CD14-positive monocyte (primary cell): ENCODE measurements at regions not wholly inside any gene's neighbourhood (a gene's known extent, or its start where the extent isn't known, plus 50 kb on each side); places are given as distances from the start of the nearest gene placed in this dataset.

Source experiments
- DNase-seq, 3 donors: peaks; one replicate each; pipeline ENCODE4 v3.0.0-alpha.2; 2011 to 2022
- H2AFZ ChIP-seq: 2 replicates; pipeline ENCODE4 v1.6.0; 2012; ENCODE audit warnings: mild to moderate bottlenecking, low read depth, low read length, inconsistent platforms; ENCODE audit not compliant: insufficient read depth, poor library complexity, severe bottlenecking
- H3K27ac ChIP-seq, 2 donors: 1 replicate in 1 of 2; 2 replicates in 1 of 2; pipeline ENCODE4 v1.5.1; 2012 to 2013; ENCODE audit warnings: low read length in 2 of 2, control low read depth in 1 of 2, inconsistent platforms in 1 of 2, low read depth in 1 of 2, mild to moderate bottlenecking in 1 of 2
- H3K27me3 ChIP-seq, 2 donors: one replicate each; pipeline versions ENCODE4 v1.6.0 to v1.6.1; 2011 to 2013; ENCODE audit warnings: low read length in 2 of 2; ENCODE audit not compliant: control insufficient read depth in 2 of 2, insufficient read depth in 2 of 2
- H3K36me3 ChIP-seq, 2 donors: replicated peaks in 1 of 2; 1 replicate in 1 of 2; 2 replicates in 1 of 2; pipeline versions ENCODE4 v1.5.1 to v1.6.1; 2012 to 2013; ENCODE audit warnings: low read length in 2 of 2, control low read depth in 1 of 2, inconsistent platforms in 1 of 2, mild to moderate bottlenecking in 1 of 2; ENCODE audit not compliant: insufficient read depth in 2 of 2, control insufficient read depth in 1 of 2
- H3K4me1 ChIP-seq, 2 donors: 1 replicate in 1 of 2; 2 replicates in 1 of 2; pipeline versions ENCODE4 v1.5.1 to v1.6.1; 2012 to 2013; ENCODE audit warnings: low read length in 2 of 2, control low read depth in 1 of 2, inconsistent platforms in 1 of 2, mild to moderate bottlenecking in 1 of 2, moderate library complexity in 1 of 2; ENCODE audit not compliant: insufficient read depth in 2 of 2, control insufficient read depth in 1 of 2
- H3K4me2 ChIP-seq: replicated peaks from 2 replicates; pipeline ENCODE3; 2012; ENCODE audit warnings: low read length, moderate library complexity, mild to moderate bottlenecking; ENCODE audit not compliant: poor library complexity, severe bottlenecking; ENCODE audit errors: extremely low read depth
- H3K4me3 ChIP-seq, 3 experiments: fragments of 200-600 bp in 1 of 3; sonication (generic) in 1 of 3; replicated peaks in 1 of 3; 1 replicate in 2 of 3; 2 replicates in 1 of 3; pipeline ENCODE4 v1.5.1; 2011 to 2013; ENCODE audit warnings: low read length in 3 of 3, mild to moderate bottlenecking in 3 of 3, control low read depth in 2 of 3, low read depth in 2 of 3, inconsistent platforms in 1 of 3, moderate library complexity in 1 of 3
- H3K79me2 ChIP-seq: 2 replicates; pipeline ENCODE4 v1.6.0; 2012; ENCODE audit warnings: mild to moderate bottlenecking, control low read depth, inconsistent platforms, low read length, moderate library complexity; ENCODE audit not compliant: insufficient read depth
- H3K9ac ChIP-seq: 2 replicates; pipeline ENCODE4 v1.6.0; 2017; ENCODE audit warnings: low read length, mild to moderate bottlenecking; ENCODE audit not compliant: insufficient read depth, poor library complexity, severe bottlenecking
- H3K9me3 ChIP-seq, 2 donors: replicated peaks in 1 of 2; 1 replicate in 1 of 2; 2 replicates in 1 of 2; pipeline versions ENCODE4 v1.5.1 to v1.6.1; 2012 to 2013; ENCODE audit warnings: low read length in 2 of 2, control low read depth in 1 of 2; ENCODE audit not compliant: control insufficient read depth in 1 of 2, insufficient read depth in 1 of 2
- H4K20me1 ChIP-seq: 2 replicates; pipeline ENCODE4 v1.6.0; 2012; ENCODE audit warnings: mild to moderate bottlenecking, low read length, control low read depth, moderate library complexity; ENCODE audit not compliant: insufficient read depth
- H3K27ac Mint-ChIP-seq, 7 donors: one replicate each; pipeline ENCODE4 v1.8.0; 2020; ENCODE audit warnings: mild to moderate bottlenecking in 7 of 7, mixed read lengths in 7 of 7, moderate library complexity in 6 of 7, inconsistent platforms in 2 of 7
- H3K27me3 Mint-ChIP-seq, 3 donors: one replicate each; pipeline ENCODE4 v1.8.0; 2021 to 2022; ENCODE audit warnings: low read depth in 3 of 3, mild to moderate bottlenecking in 3 of 3, mixed read lengths in 3 of 3, moderate library complexity in 3 of 3, inconsistent platforms in 1 of 3
- H3K36me3 Mint-ChIP-seq, 2 donors: one replicate each; pipeline ENCODE4 v1.8.0; 2020; ENCODE audit warnings: mixed read lengths in 2 of 2, inconsistent platforms in 1 of 2, mild to moderate bottlenecking in 1 of 2
- H3K4me1 Mint-ChIP-seq: one replicate; pipeline ENCODE4 v1.8.0; 2020; ENCODE audit warnings: mild to moderate bottlenecking, mixed read lengths
- H3K4me3 Mint-ChIP-seq, 2 donors: one replicate each; pipeline ENCODE4 v1.8.0; 2020; ENCODE audit warnings: mild to moderate bottlenecking in 2 of 2, mixed read lengths in 2 of 2, moderate library complexity in 1 of 2
- H3K9me3 Mint-ChIP-seq, 7 donors: one replicate each; pipeline ENCODE4 v1.8.0; 2020 to 2022; ENCODE audit warnings: mixed read lengths in 7 of 7, mild to moderate bottlenecking in 6 of 7, moderate library complexity in 6 of 7, inconsistent platforms in 2 of 7
- WGBS: methylation state at CpG from one replicate; pipeline ENCODE4 v1.1.5; 2013; ENCODE audit warnings: missing lambda C conversion rate; ENCODE audit not compliant: insufficient coverage; 5-methylcytosine and 5-hydroxymethylcytosine counted together
- intact Hi-C, 2 donors: fragments of 100-400 bp; cut with micrococcal nuclease; formaldehyde crosslinking; loops; one replicate each; pipeline versions ENCODE4 v1.15.0 to v1.15.1; 2023
- TF ChIP-seq, protein P1 (sequence below): fragments of 200-600 bp; IDR thresholded peaks from one replicate; pipeline ENCODE4 v1.8.0; 2022; ENCODE audit warnings: antibody characterized with exemption, mild to moderate bottlenecking

GRCh38 chr3:178291574-178292370, 244.5 kb upstream of the KCNMB2 start:
- peaks cover 0 to under 1% of the 10 kb centered on the region in 2 donors for H3K9me3 ChIP-seq
- TF ChIP-seq, protein P1, sequence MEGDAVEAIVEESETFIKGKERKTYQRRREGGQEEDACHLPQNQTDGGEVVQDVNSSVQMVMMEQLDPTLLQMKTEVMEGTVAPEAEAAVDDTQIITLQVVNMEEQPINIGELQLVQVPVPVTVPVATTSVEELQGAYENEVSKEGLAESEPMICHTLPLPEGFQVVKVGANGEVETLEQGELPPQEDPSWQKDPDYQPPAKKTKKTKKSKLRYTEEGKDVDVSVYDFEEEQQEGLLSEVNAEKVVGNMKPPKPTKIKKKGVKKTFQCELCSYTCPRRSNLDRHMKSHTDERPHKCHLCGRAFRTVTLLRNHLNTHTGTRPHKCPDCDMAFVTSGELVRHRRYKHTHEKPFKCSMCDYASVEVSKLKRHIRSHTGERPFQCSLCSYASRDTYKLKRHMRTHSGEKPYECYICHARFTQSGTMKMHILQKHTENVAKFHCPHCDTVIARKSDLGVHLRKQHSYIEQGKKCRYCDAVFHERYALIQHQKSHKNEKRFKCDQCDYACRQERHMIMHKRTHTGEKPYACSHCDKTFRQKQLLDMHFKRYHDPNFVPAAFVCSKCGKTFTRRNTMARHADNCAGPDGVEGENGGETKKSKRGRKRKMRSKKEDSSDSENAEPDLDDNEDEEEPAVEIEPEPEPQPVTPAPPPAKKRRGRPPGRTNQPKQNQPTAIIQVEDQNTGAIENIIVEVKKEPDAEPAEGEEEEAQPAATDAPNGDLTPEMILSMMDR = no peak
- H3K9ac ChIP-seq = no peak overlapping the region
- H3K36me3 Mint-ChIP-seq = no peaks in the 10 kb centered on the region
- DNase-seq = no peak
- no peak overlapping the region for H3K27ac ChIP-seq
- H2AFZ ChIP-seq = no peak overlapping the region
- H3K79me2 ChIP-seq = no peaks in the 10 kb centered on the region
- H3K27me3 Mint-ChIP-seq = peaks cover 1 to 2% (median 1%) of the 10 kb centered on the region in 3 donors
- WGBS = no CpG with 5 or more reads among the region's 7 CpGs
- H3K36me3 ChIP-seq = no peaks in the 10 kb centered on the region
- no peak overlapping the region for H3K4me3 ChIP-seq
- no peaks in the 10 kb centered on the region for H3K27me3 ChIP-seq
- H3K4me1 Mint-ChIP-seq = peaks cover 9% of the 10 kb centered on the region
- no peaks in the 10 kb centered on the region for H4K20me1 ChIP-seq
- H3K4me1 ChIP-seq = no peaks in the 10 kb centered on the region
- H3K4me2 ChIP-seq = no peak overlapping the region
- H3K27ac Mint-ChIP-seq = no peak overlapping the region
- H3K4me3 Mint-ChIP-seq = no peak overlapping the region
- peaks cover 0 to 12% (median 4%) of the 10 kb centered on the region in 7 donors for H3K9me3 Mint-ChIP-seq
- intact Hi-C loops = no loop called here

GRCh38 chr3:178295292-178295912, 240.8 kb upstream of the KCNMB2 start:
- Mint-ChIP-seq H3K27me3 (peaks cover 1 to 2% (median 1%) of the 10 kb centered on the region in 3 donors), H3K36me3 (no peaks in the 10 kb centered on the region), H3K4me3 (no peak overlapping the region), H3K9me3 (peaks cover 0 to 6% (median 0%) of the 10 kb centered on the region in 7 donors), H3K4me1 (no peaks in the 10 kb centered on the region), H3K27ac (no peak overlapping the region)
- Histone ChIP-seq H4K20me1 (no peaks in the 10 kb centered on the region), H3K9me3 (no peaks in the 10 kb centered on the region), H3K36me3 (no peaks in the 10 kb centered on the region), H2AFZ (no peak overlapping the region), H3K4me2 (no peak overlapping the region), H3K27me3 (no peaks in the 10 kb centered on the region), H3K9ac (no peak overlapping the region), H3K27ac (no peak overlapping the region), H3K4me1 (no peaks in the 10 kb centered on the region), H3K4me3 (no peak overlapping the region), H3K79me2 (no peaks in the 10 kb centered on the region)
- TF ChIP-seq, protein P1 = no peak
- no CpG with 5 or more reads among the region's 2 CpGs for WGBS
- intact Hi-C loops = no loop called here
- DNase-seq = no peak
